HEK293T (cell line): ENCODE measurements at regions not wholly inside any gene's neighbourhood (a gene's known extent, or its start where the extent isn't known, plus 50 kb on each side); places are given as distances from the start of the nearest gene placed in this dataset.

Experiments used
- CTCF ChIA-PET: fragments of 350-600 bp; formaldehyde crosslinking; extraction: SDS; loops from one replicate; lab custom pipeline; 2021; ENCODE audit warnings: antibody characterized with exemption, inconsistent platforms; lab: Yijun Ruan, JAX
- POLR2A ChIA-PET: fragments of 350-600 bp; formaldehyde crosslinking; extraction: SDS; loops from one replicate; lab custom pipeline; 2020; ENCODE audit warnings: antibody characterized with exemption, inconsistent platforms; lab: Yijun Ruan, JAX
- DNase-seq: peaks from one replicate; pipeline ENCODE4 v3.0.0; 2012; ENCODE audit warnings: mixed read lengths; ENCODE audit errors: extremely low spot score
- ARNT ChIP-seq: fragments of 450-650 bp; IDR thresholded peaks from 2 replicates; pipeline ENCODE4 v1.6.1; 2017; ENCODE audit warnings: mild to moderate bottlenecking
- BHLHE40 ChIP-seq: fragments of 450-650 bp; IDR thresholded peaks from 2 replicates; pipeline ENCODE4 v1.6.1; 2016; ENCODE audit warnings: mild to moderate bottlenecking, moderate library complexity, borderline replicate concordance
- CTBP1 ChIP-seq: fragments of 450-650 bp; IDR thresholded peaks from 2 replicates; pipeline ENCODE4 v1.6.1; 2016; ENCODE audit warnings: borderline replicate concordance
- ELF4 ChIP-seq: fragments of 450-650 bp; IDR thresholded peaks from 2 replicates; pipeline ENCODE4 v1.6.1; 2017; ENCODE audit warnings: antibody characterized with exemption
- FOXA1 ChIP-seq: fragments of 450-650 bp; IDR thresholded peaks from 2 replicates; pipeline ENCODE4 v1.6.1; 2016; ENCODE audit warnings: mild to moderate bottlenecking
- FOXK2 ChIP-seq: fragments of 450-650 bp; IDR thresholded peaks from 2 replicates; pipeline ENCODE4 v1.6.1; 2016; ENCODE audit warnings: mild to moderate bottlenecking
- FOXM1 ChIP-seq: fragments of 450-650 bp; IDR thresholded peaks from 2 replicates; pipeline ENCODE4 v1.6.1; 2017; ENCODE audit warnings: mild to moderate bottlenecking, borderline replicate concordance
- HDGF ChIP-seq: fragments of 450-650 bp; IDR thresholded peaks from 2 replicates; pipeline ENCODE4 v1.6.1; 2017; ENCODE audit warnings: antibody characterized with exemption, borderline replicate concordance
- L3MBTL2 ChIP-seq: fragments of 450-650 bp; conservative IDR thresholded peaks from 2 replicates; pipeline ENCODE4 v1.6.1; 2016; ENCODE audit warnings: mild to moderate bottlenecking
- LEF1 ChIP-seq: fragments of 450-650 bp; IDR thresholded peaks from 2 replicates; pipeline ENCODE4 v1.6.1; 2017; ENCODE audit warnings: mild to moderate bottlenecking, borderline replicate concordance
- NFRKB ChIP-seq: fragments of 450-650 bp; IDR thresholded peaks from 2 replicates; pipeline ENCODE4 v1.6.1; 2016; ENCODE audit warnings: mild to moderate bottlenecking, moderate library complexity
- PKNOX1 ChIP-seq: fragments of 450-650 bp; IDR thresholded peaks from 2 replicates; pipeline ENCODE4 v1.6.1; 2016
- SP1 ChIP-seq: fragments of 450-650 bp; IDR thresholded peaks from 2 replicates; pipeline ENCODE4 v1.6.1; 2017
- SUZ12 ChIP-seq: fragments of 450-650 bp; IDR thresholded peaks from 2 replicates; pipeline ENCODE4 v1.6.1; 2016; ENCODE audit warnings: mild to moderate bottlenecking
- TARDBP ChIP-seq: fragments of 450-650 bp; IDR thresholded peaks from 2 replicates; pipeline ENCODE4 v1.6.1; 2016
- ZNF384 ChIP-seq: fragments of 450-650 bp; IDR thresholded peaks from 2 replicates; pipeline ENCODE4 v1.6.1; 2016

DNA sequence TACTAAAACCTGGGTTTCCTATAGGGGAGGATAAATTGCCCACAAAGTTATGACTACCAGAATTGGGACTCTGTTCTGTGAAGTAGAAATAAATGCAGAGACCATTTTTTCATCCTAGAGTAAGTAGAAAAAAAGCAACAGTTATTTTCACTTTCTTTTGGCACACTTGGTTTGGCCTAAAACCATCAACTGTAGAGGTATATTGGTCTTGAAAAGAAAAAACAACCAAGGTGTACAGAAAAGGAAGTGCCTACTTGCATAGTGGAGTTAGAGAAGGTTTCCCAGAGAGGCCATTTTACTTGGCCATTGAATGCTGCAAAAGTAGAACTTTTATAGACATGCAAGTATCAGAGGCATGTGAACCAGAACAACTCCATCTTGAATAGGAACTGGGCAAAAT lies 89.4 kb upstream of the TACR1 start:
- no peak for DNase-seq
- POLR2A ChIA-PET, result no interaction called here
- CTCF ChIA-PET, result no interaction called here
- TF ChIP-seq FOXK2 (no peak), HDGF (no peak), FOXA1 (no peak), FOXM1 (no peak), ELF4 (no peak), LEF1 (no peak), L3MBTL2 (no peak), NFRKB (no peak), BHLHE40 (no peak), PKNOX1 (no peak), SUZ12 (no peak), ARNT (no peak), ZNF384 (no peak), TARDBP (no peak), SP1 (no peak), CTBP1 (no peak)

DNA sequence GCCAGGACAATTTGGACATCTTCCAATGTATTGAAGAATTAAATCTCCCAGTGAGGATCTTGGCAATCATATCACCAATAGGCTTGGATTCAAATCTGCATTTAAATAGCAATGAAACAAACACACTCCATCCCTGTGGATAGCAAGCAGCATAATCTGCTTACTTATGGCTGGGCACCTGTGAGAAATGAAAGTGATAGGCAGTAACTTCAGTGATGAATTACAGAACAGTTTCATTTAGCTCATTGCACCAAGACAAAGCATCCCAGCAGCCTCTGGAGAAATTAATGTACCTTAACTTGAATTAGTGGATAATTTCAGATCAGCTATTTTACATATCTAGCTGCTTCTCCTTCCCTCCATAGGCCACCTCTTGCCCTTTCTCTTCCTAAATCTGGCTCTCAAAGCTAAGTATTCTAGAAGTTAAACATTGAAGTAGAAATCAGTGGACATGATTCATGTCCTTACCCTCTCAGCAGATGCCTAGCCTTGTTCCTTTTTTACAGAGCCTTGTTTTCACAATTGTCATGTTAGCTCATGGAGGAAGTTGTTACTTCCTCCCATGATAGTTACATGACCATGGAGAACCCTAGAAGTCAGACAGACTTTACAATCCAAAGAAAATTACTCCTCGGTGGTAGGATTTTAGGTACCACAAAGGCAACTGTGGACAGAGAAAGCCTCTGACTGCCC lies 88.5 kb upstream of the TACR1 start:
- CTCF ChIA-PET, result no interaction called here
- TF ChIP-seq SUZ12 (no peak), CTBP1 (no peak), LEF1 (no peak), ARNT (no peak), FOXM1 (no peak), SP1 (no peak), FOXA1 (no peak), HDGF (no peak), FOXK2 (no peak), ELF4 (no peak), L3MBTL2 (no peak), ZNF384 (no peak), NFRKB (no peak)
- POLR2A ChIA-PET, result no interaction called here
- no peak for DNase-seq

- DNase-seq, result no peak
- CTCF ChIA-PET, result no interaction called here
- TF ChIP-seq L3MBTL2, result no peak
- TF ChIP-seq CTBP1, result no peak
- no peak for TF ChIP-seq PKNOX1
- no peak for TF ChIP-seq ELF4
- no peak for TF ChIP-seq SUZ12
- TF ChIP-seq LEF1, result no peak
- no peak for TF ChIP-seq ZNF384
- TF ChIP-seq HDGF, result no peak
- TF ChIP-seq FOXM1, result no peak
- TF ChIP-seq FOXA1, result no peak
- no peak for TF ChIP-seq SP1
- TF ChIP-seq TARDBP, result no peak
- POLR2A ChIA-PET, result no interaction called here
Observed at GRCh38 chr2:75284345-75284744, 85.0 kb upstream of the TACR1 start.

GRCh38 chr2:75278821-75279379 lies 79.6 kb upstream of the TACR1 start:
- CTCF ChIA-PET, result no interaction called here
- no peak for DNase-seq
- no peak for TF ChIP-seq FOXK2
- POLR2A ChIA-PET, result no interaction called here

GRCh38 chr2:75278314-75278713 lies 79.0 kb upstream of the TACR1 start:
- DNase-seq, result no peak
- TF ChIP-seq TARDBP (no peak), SP1 (no peak), FOXM1 (no peak), SUZ12 (no peak), FOXK2 (no peak), HDGF (no peak), L3MBTL2 (no peak), PKNOX1 (no peak)
- CTCF ChIA-PET, result no interaction called here
- POLR2A ChIA-PET, result no interaction called here

GRCh38 chr2:75277111-75277510 lies 77.8 kb upstream of the TACR1 start:
- CTCF ChIA-PET, result no interaction called here
- POLR2A ChIA-PET, result no interaction called here
- TF ChIP-seq ELF4, result no peak
- TF ChIP-seq BHLHE40, result no peak
- TF ChIP-seq SP1, result no peak
- TF ChIP-seq LEF1, result no peak
- no peak for DNase-seq
